Astrocyte (in vitro differentiated cells and primary cell): ENCODE measurements at regions not wholly inside any gene's neighbourhood (a gene's known extent, or its start where the extent isn't known, plus 50 kb on each side); places are given as distances from the start of the nearest gene placed in this dataset.

Experiments used
- EZH2 ChIP-seq: IDR thresholded peaks from 2 replicates; pipeline ENCODE4 v1.6.1; 2012; ENCODE audit warnings: mild to moderate bottlenecking, low read length, inconsistent platforms; ENCODE audit not compliant: insufficient read depth
- TF ChIP-seq, protein P1 (sequence below): IDR thresholded peaks from 2 replicates; pipeline ENCODE4 v1.5.1; 2011; ENCODE audit warnings: low read depth, mild to moderate bottlenecking, inconsistent platforms, low read length, moderate library complexity; ENCODE audit not compliant: insufficient read depth

DNA sequence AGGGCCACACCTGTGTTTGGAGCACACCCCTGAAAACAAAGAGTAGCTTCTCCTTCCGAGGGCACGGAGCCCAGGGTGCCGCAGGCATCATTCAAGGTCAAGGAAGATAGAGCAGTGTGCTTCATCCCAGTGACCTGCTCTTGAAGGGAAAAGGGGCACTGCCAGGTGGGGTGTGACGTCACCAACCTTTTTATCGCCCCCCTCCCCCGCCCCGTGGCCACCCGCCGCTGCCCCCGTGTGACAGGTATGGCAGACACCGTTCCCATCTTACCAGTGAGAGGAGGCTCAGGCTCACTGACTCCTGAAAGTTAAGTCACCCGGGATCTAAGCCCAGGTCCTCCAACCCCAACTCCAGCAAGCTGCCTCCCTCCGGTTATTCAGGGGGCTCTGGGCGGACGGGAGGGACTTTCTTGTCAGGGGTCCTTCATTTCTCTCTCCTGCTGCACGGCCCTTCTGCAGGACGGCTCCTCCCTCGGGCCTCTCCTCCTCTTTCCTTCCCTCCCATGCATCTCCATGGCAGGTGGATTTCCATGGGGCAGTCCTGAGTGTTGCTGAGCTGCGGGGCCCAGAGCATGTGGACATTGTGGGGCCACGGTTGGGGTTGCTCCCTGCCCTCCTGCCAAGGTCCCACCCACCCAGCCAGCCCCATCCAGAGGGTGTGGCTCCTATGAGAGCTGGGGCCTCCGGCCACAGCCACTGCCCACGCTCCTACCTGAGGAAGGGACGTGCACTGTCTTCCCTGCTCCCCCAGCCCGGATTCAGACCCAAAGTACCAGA lies 114.1 kb upstream of the HDAC4 start:
- TF ChIP-seq, protein P1, sequence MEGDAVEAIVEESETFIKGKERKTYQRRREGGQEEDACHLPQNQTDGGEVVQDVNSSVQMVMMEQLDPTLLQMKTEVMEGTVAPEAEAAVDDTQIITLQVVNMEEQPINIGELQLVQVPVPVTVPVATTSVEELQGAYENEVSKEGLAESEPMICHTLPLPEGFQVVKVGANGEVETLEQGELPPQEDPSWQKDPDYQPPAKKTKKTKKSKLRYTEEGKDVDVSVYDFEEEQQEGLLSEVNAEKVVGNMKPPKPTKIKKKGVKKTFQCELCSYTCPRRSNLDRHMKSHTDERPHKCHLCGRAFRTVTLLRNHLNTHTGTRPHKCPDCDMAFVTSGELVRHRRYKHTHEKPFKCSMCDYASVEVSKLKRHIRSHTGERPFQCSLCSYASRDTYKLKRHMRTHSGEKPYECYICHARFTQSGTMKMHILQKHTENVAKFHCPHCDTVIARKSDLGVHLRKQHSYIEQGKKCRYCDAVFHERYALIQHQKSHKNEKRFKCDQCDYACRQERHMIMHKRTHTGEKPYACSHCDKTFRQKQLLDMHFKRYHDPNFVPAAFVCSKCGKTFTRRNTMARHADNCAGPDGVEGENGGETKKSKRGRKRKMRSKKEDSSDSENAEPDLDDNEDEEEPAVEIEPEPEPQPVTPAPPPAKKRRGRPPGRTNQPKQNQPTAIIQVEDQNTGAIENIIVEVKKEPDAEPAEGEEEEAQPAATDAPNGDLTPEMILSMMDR, result no peak
- no peak for TF ChIP-seq EZH2
